Activated naive CD4-positive, alpha-beta T cell treated with anti-CD3 and anti-CD28 coated beads, Interleukin-2, amount 50 U/mL, for 72 hours (primary cell): ENCODE measurements at regions not wholly inside any gene's neighbourhood (a gene's known extent, or its start where the extent isn't known, plus 50 kb on each side); places are given as distances from the start of the nearest gene placed in this dataset.
"Not testable (repeated sequence)": the region's sequence is repeated elsewhere in the genome, so short reads cannot be mapped to it uniquely, and the experiment has no call there.

ENCODE experiments used
- ATAC-seq, 2 donors: fragments of 150-1000 bp; cut with Tn5 transposase; 2 replicates each; pipeline ENCODE4 v1.10.0; 2021; ENCODE audit warnings: mild to moderate bottlenecking in 2 of 2, moderate library complexity in 2 of 2
- DNase-seq, 2 donors: peaks; one replicate each; pipeline ENCODE4 v3.0.0; 2021 to 2022; ENCODE audit warnings: low spot score in 2 of 2
- H3K27ac Mint-ChIP-seq, 2 donors: one replicate each; pipeline ENCODE4 v1.8.0; 2022; ENCODE audit warnings: mild to moderate bottlenecking in 2 of 2, mixed read lengths in 2 of 2
- H3K36me3 Mint-ChIP-seq, 2 donors: one replicate each; pipeline ENCODE4 v1.8.0; 2022; ENCODE audit warnings: mixed read lengths in 2 of 2
- H3K9me3 Mint-ChIP-seq, 2 donors: one replicate each; pipeline ENCODE4 v1.8.0; 2022; ENCODE audit warnings: mixed read lengths in 2 of 2

- DNase-seq (no peak), ATAC-seq (no peak)
- Mint-ChIP-seq H3K9me3 (peaks cover 0 to 2% of the 10 kb centered on the region in 2 donors), H3K27ac (no peak overlapping the region), H3K36me3 (no peaks in the 10 kb centered on the region)
Observed at GRCh38 chr14:23728791-23729190, 92.6 kb downstream of the DHRS2 start.

GRCh38 chr14:23729720-23730387 is 93.7 kb downstream of the DHRS2 start:
- Mint-ChIP-seq H3K36me3 (no peaks in the 10 kb centered on the region), H3K27ac (no peak overlapping the region), H3K9me3 (peaks cover 0 to 3% of the 10 kb centered on the region in 2 donors)
- ATAC-seq, result no peak
- no peak for DNase-seq

- H3K9me3 Mint-ChIP-seq, result peaks cover 9 to 10% of the 10 kb centered on the region in 2 donors
- ATAC-seq, result no peak
- DNase-seq, result no peak
- no peaks in the 10 kb centered on the region for H3K36me3 Mint-ChIP-seq
- H3K27ac Mint-ChIP-seq, result no peak overlapping the region
Observed at GRCh38 chr14:23735394-23735793, 99.2 kb downstream of the DHRS2 start.

GRCh38 chr14:23744368-23744767 is 108.2 kb downstream of the DHRS2 start:
- not testable (repeated sequence) for ATAC-seq, DNase-seq, H3K36me3 Mint-ChIP-seq, H3K27ac Mint-ChIP-seq, H3K9me3 Mint-ChIP-seq

- no peak for DNase-seq
- ATAC-seq, result no peak
- Mint-ChIP-seq H3K9me3 (no peaks in the 10 kb centered on the region), H3K27ac (no peak overlapping the region), H3K36me3 (no peaks in the 10 kb centered on the region)
Observed at GRCh38 chr14:23750357-23750756, 114.2 kb downstream of the DHRS2 start.

GRCh38 chr14:23751616-23752015 is 115.5 kb downstream of the DHRS2 start:
- Mint-ChIP-seq H3K9me3 (no peaks in the 10 kb centered on the region), H3K27ac (no peak overlapping the region), H3K36me3 (no peaks in the 10 kb centered on the region)
- no peak for ATAC-seq
- no peak for DNase-seq

- ATAC-seq, result no peak
- H3K27ac Mint-ChIP-seq, result no peak overlapping the region
- peaks cover 0 to 11% of the 10 kb centered on the region in 2 donors for H3K36me3 Mint-ChIP-seq
- no peaks in the 10 kb centered on the region for H3K9me3 Mint-ChIP-seq
- no peak for DNase-seq
Observed at GRCh38 chr14:23763394-23763793, 127.2 kb downstream of the DHRS2 start.

GRCh38 chr14:23766737-23767401 is 130.7 kb downstream of the DHRS2 start:
- no peaks in the 10 kb centered on the region for H3K9me3 Mint-ChIP-seq
- DNase-seq, result no peak
- no peak for ATAC-seq
- H3K36me3 Mint-ChIP-seq, result peaks cover 0 to 2% of the 10 kb centered on the region in 2 donors
- H3K27ac Mint-ChIP-seq, result no peak overlapping the region

- ATAC-seq, result not testable (repeated sequence)
Observed at GRCh38 chr14:23769221-23769728, 133.1 kb downstream of the DHRS2 start.

GRCh38 chr14:23773981-23774380 is 137.8 kb downstream of the DHRS2 start:
- ATAC-seq, result no peak
- no peaks in the 10 kb centered on the region for H3K9me3 Mint-ChIP-seq
- no peaks in the 10 kb centered on the region for H3K36me3 Mint-ChIP-seq
- DNase-seq, result no peak
- no peak overlapping the region for H3K27ac Mint-ChIP-seq

More at GRCh38 chr14:23769221-23769728, 133.1 kb downstream of the DHRS2 start:
- H3K27ac Mint-ChIP-seq, DNase-seq, H3K9me3 Mint-ChIP-seq, H3K36me3 Mint-ChIP-seq: not testable (repeated sequence)

GRCh38 chr14:23776296-23776695 is 140.1 kb downstream of the DHRS2 start:
- H3K9me3 Mint-ChIP-seq, result no peaks in the 10 kb centered on the region
- H3K36me3 Mint-ChIP-seq, result peaks cover 0 to 4% of the 10 kb centered on the region in 2 donors
- H3K27ac Mint-ChIP-seq, result no peak overlapping the region
- DNase-seq, result no peak
- no peak for ATAC-seq

- peaks cover 0 to 5% of the 10 kb centered on the region in 2 donors for H3K36me3 Mint-ChIP-seq
- DNase-seq (no peak), ATAC-seq (no peak)
- no peaks in the 10 kb centered on the region for H3K9me3 Mint-ChIP-seq
- no peak overlapping the region for H3K27ac Mint-ChIP-seq
Observed at GRCh38 chr14:23785208-23785607, 149.0 kb downstream of the DHRS2 start.

GRCh38 chr14:23787436-23787835 is 151.3 kb downstream of the DHRS2 start:
- no peak for ATAC-seq
- no peak for DNase-seq
- Mint-ChIP-seq H3K9me3 (no peaks in the 10 kb centered on the region), H3K27ac (no peak overlapping the region), H3K36me3 (no peaks in the 10 kb centered on the region)

- H3K9me3 Mint-ChIP-seq, result no peaks in the 10 kb centered on the region
- no peaks in the 10 kb centered on the region for H3K36me3 Mint-ChIP-seq
- DNase-seq (no peak), ATAC-seq (no peak)
- H3K27ac Mint-ChIP-seq, result no peak overlapping the region
Observed at GRCh38 chr14:23789696-23790095, 153.5 kb downstream of the DHRS2 start.

- no peak overlapping the region for H3K27ac Mint-ChIP-seq
- no peaks in the 10 kb centered on the region for H3K36me3 Mint-ChIP-seq
- ATAC-seq (no peak), DNase-seq (no peak)
- H3K9me3 Mint-ChIP-seq, result no peaks in the 10 kb centered on the region
Observed at GRCh38 chr14:23793532-23793931, 157.4 kb downstream of the DHRS2 start.

- no peak for DNase-seq
- H3K36me3 Mint-ChIP-seq, result peaks cover 6 to 7% of the 10 kb centered on the region in 2 donors
- H3K9me3 Mint-ChIP-seq, result peaks cover 11 to 12% of the 10 kb centered on the region in 2 donors
- no peak for ATAC-seq
- no peak overlapping the region for H3K27ac Mint-ChIP-seq
Observed at GRCh38 chr14:23800811-23801210, 152.8 kb upstream of the DHRS4 start.

- H3K9me3 Mint-ChIP-seq, result peaks cover 11 to 14% of the 10 kb centered on the region in 2 donors
- peaks cover 6 to 7% of the 10 kb centered on the region in 2 donors for H3K36me3 Mint-ChIP-seq
- DNase-seq (no peak), ATAC-seq (no peak)
- H3K27ac Mint-ChIP-seq, result no peak overlapping the region
Observed at GRCh38 chr14:23801766-23802165, 151.8 kb upstream of the DHRS4 start.

- DNase-seq (no peak), ATAC-seq (no peak)
- H3K27ac Mint-ChIP-seq, result no peak overlapping the region
- peaks cover 11 to 14% of the 10 kb centered on the region in 2 donors for H3K9me3 Mint-ChIP-seq
- H3K36me3 Mint-ChIP-seq, result peaks cover 6 to 7% of the 10 kb centered on the region in 2 donors
Observed at GRCh38 chr14:23804817-23805216, 148.8 kb upstream of the DHRS4 start.
